GF-D8 (cell line): ENCODE measurements at regions not wholly inside any gene's neighbourhood (a gene's known extent, or its start where the extent isn't known, plus 50 kb on each side); places are given as distances from the start of the nearest gene placed in this dataset.
"Not testable (repeated sequence)": the region's sequence is repeated elsewhere in the genome, so short reads cannot be mapped to it uniquely, and the experiment has no call there.

Source experiments
- DNase-seq: peaks from one replicate; lab custom pipeline; 2025; lab: John Stamatoyannopoulos, UW

DNA sequence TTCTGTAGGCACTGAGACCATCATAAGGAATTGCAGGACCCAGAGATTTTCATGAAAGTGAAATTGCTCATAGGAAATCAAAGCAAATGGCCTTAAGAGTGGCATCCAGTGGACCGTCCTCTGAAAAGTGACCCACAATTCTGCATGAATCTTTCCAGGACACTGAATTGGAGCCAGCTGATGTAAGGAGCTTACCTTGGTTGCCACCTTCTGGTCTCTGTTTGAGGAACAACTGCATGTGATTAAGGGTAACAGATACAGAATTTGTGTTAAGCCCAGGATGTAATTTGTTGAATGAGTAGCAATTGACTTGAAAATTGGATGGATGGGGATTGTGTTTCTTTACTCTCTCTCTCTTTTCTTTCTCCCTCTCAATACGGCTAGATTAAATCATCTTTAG is 49.9 kb upstream of the GAS1 start:
- DNase-seq, result no peak

DNA sequence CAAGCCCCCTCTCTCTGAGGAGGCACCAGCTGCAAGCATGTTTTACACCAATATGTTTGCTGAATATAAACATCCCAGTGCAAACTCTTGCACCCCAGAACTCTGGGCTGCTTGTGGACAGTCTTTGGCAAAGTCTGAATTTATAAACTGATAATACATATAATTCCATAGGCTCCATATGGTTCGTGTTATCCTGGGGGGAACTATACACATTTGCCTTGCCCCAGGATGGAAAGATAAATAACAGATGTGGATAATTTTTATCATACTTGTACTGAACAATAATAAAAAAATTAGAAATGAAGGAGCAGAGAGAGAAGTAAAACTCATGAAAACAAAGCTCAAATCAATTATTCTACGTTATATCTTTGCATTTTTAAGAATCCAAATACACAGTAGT is 50.6 kb upstream of the GAS1 start:
- DNase-seq, result no peak

DNA sequence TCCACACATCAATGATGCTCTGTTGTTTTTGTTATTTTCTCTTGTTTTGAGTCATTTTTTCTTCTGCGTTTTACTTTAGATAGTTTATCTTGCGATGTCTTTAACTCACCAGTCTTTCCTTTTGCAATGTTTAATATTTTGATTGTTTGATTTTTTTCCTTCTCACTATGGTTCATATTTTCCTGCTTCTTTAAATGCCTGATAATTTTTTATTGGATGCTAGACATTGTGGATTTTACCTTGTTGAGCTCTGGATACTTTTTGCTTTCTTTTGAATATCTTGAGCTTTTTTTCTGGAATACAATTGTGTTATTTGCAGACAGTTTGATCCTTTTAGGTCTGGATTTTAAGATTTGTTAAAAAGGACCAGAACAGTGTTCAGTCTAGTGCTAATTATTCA is 55.2 kb upstream of the GAS1 start:
- DNase-seq, result no peak

DNA sequence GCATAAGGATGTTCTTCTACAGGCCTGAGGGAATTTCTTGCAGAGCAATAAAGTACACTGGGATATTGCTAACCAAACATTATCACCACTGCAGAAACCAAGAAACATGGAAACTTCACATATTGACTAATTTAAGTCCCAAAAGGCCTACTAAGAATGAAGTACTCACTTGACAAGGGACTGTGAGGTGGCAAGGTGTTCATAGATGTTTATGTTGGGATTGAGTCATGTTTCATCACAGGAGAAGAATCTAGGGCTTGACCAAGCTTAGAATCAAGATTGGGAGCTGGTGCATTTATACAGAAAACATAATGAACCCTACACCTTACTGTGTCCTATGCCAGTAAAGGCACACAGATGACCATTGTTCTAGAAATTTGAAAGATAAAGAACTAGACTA is 56.7 kb upstream of the GAS1 start:
- no peak for DNase-seq

DNA sequence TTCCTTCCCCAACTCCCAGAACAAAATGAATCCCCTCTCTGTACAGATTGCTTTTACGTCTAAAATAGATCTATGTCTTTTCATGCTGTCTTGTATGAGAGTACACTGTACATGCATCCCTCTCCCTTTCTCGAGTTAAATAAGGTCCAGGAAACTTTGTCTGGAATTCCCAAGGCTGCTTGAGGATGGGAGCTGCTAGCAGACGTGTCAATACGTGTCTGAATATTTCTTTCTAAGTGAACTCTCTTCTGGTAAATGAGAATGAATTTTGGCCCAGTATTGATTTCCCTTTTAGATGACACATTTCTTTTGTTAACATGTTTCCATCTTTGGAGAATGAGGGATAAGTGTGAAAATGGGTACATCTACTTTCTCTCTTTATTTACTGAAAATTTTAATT is 59.6 kb upstream of the GAS1 start:
- DNase-seq, result no peak

DNA sequence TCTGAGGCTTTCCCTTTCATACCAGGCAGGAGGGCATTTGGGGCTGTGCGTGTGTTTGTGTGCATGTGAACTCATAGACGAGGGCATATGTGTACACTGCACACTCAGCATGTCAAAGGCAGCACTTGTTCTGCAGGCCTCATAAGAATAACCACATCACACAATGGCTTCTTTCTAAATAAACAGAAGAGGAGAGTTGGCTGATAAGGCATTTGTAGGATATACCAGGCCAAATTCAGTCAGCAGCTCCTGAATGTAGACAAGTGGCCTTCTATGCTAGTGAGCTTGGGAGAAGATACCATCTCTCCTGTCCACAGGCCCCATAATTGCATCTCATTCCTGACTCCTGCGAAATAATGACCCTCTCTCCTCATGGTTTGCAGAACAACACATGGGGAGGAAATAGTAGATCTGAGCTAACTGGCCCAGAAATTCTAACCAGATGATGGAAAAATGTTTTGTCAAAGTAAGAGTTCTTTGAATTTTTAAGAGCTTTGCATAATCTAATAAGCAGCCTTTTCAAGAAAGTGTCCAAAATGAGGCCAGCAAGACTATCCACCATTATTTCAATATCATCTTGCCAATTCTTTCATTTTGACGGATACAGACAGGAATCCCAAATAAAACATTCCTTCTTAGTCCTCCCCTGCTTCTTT is 60.5 kb upstream of the GAS1 start:
- no peak for DNase-seq

DNA sequence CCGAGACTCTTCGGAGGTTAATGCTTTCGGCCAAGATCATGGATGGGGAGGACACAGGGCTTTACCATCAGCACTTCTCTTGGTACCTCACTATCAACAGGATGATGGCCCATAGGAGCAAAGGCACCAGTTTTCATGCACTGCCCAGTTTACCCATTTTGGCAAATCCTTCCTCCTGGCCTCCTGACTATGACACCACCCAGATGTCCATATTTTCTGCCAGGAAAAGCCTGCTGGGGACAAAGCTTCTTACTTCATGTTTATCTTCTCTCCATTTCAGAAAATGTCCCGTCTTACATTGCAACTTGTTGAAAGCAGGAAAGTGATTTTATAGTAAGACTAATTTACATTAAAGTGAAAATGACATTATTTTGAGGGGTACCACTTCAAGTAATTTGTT is 61.4 kb upstream of the GAS1 start:
- DNase-seq, result no peak

DNA sequence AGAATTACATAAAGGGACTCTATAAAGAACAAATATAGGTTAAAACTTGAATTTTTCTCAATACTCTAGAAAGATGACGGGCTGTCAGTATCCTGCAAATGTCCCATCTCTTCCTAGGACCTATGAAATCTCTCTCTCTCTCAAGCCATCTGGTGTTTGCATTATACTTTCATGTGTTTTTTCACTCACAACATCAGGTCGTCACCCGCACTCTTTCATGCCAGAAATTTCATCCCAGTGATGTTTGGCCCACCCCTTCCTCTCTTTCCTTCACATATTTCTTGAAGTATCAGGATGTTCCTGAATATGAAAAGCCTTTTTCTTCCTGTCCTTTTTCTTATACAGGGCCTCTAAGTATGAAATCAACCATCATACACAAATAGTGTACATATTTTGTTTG is 63.3 kb upstream of the GAS1 start:
- DNase-seq, result no peak

DNA sequence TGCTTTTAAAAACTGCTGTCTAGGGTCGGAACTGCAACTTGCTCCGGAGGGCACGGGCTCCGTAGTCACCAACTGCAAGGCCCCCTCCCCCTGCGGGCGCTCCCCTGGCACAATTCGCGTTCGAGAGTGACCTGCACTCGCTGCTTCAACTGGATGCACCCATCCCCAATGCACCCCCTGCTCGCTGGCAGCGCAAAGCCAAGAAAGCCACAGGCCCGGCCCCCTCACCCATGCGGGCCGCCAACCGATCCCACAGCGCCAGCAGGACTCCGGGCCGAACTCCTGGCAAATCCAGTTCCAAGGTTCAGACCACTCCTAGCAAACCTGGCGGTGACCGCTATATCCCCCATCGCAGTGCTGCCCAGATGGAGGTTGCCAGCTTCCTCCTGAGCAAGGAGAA is 64.2 kb upstream of the GAS1 start:
- DNase-seq, result no peak

DNA sequence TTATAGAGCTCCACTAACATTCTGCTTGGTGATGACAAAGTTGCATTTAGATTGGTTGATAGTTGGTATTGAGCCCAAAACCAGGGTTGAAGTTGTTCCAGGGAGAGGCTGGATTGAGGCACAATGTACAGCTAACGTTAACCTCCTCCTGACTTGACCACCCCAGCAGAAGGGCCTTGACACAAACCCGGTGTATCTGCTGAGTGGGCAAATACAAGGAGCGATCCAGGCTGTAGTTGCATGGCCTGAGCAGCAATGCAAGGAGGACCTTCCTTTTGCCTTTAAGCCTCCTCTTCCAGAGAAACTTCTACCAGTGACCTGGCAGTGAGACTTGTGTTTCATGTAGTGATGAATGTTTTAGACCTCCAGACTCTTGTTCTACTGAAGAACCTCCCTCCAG is 66.2 kb upstream of the GAS1 start:
- DNase-seq, result no peak

DNA sequence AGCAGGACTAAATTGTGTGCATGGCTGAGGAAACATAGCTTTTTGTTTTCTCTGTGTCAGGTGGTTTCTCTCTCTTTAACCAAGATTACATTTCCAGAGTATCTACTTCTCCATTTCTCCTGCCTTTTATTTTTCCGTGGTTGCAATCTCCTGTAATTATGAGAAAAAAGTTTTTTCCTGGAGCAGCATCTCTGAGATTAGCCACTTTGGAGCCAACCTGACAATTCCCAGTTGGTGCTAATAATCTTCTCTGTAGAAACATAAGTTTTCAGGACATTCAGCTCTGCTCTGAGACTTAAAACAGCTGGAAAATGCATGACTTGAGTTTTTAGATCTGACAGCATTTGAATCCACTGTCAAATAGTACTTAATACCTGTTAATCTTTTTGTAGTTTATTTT is 67.1 kb upstream of the GAS1 start:
- no peak for DNase-seq

DNA sequence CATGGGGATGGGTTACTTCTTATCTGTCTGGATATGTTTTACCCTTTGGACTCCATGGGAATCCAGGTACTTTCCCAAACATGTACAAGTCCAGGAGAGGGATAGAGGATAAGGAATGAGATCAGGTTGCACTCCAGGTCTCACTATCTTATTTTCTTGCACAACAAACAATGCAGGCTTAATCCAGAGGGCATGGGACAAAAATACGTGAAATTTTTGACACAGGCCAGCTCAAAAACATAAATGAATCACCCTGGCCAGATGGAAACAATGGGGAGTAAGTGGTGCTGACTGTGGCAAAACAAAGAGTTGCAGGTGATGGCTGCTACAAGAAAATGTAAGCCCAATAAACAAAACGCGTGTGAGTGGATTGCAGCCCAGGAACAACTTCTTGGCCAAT is 69.4 kb upstream of the GAS1 start:
- DNase-seq, result no peak

DNA sequence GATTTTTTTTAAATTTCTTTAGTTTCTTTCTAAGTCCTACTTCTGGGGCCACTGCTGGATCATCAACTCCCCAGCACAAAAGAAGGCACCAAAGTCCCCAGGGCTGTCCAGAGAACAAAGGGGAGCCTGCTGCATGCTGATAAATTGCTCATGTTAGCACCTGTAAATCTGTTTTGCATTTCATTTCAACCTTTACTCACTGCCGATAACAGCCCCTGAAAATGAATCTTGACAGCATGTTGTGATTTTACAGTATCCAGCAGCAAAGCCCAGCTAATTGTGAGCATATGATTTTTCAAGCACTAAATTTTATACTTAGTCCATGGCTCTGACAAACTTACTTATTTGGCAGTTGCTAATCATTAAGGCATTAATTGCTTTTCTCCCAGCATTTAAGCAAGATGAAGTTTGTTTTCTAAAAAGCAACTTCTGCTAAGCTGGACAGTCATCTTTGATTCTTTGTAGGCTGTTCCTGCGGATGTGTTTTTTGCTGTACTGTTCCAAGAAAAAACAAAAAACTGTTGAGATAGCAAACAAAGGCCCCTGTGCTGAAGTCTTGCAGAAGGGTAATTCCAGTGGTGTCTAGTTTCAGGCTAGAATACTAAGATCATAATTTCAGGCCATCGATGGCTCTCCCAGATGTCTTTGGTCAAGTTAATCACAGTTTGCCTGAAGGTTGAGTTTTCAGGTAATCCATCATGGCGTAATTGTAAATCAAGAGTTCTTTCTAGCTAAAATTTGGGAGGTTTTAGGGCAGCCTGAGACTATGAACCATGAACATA is 73.1 kb upstream of the GAS1 start:
- DNase-seq, result no peak

DNA sequence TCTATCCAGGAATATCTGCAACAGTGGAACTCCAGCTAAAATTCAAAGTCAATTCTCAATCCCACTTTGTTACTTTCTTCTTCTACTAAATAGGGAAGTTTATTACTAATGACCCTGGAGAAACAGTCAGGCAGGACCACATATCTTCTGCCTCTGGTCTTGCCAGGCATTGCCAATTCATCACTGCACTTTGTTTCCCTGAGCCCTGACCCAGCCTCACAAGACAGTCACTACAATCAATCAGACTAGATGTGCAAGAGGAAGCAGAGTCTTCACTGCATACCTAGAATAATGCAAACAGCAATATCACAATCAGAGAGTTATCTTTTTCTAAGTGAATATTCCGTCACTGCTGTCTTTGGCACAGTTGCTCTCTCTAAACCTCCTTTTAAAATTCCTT is 74.9 kb upstream of the GAS1 start:
- DNase-seq, result no peak

DNA sequence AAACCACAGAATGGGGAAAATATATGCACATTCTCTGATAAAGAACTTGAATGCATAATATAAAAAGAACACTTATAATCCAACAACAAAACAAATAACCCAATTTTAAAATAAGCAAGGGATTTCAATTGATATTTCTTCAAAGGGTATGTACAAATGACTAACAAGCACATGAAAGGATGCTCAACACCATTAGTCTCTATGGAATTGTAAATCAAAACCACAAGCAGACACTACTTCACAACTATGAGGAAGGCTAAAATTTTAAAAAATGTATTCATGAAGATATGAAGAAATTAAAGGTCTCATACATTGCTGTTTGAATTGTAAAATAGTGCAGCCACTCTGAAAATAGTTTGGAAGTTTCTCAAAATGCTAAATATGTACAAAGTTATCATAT is 78.9 kb upstream of the GAS1 start:
- DNase-seq, result no peak

DNA sequence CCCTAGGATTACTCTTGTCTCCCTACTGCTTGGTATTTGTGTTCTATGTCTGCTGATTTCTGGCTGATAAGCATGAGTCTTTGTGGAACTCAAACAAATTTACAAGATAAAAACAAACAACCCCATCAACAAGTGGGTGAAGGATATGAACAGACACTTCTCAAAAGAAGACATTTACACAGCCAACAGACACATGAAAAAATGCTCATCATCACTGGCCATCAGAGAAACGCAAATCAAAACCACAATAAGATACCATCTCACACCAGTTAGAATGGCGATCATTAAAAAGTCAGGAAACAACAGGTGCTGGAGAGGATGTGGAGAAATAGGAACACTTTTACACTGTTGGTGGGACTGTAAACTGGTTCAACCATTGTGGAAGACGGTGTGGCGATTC is 81.5 kb upstream of the GAS1 start:
- not testable (repeated sequence) for DNase-seq

DNA sequence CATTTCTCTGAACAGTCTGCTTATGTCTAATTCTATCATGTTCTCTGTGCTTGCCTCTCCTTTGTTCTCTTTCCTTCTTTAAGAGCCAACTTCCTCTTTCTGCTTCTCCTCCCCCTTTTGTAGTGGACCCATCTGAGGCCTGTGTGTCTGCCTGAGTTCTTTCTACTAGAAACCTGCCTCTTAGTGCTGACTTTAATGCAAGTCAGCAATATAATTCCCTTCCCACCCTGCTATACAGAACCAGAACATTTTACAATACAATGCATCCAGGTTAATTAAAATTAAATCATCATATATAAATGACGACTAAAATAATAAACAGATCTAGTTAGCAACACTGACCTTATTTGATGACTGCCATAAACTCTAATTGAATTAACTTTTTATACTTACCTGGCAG is 82.6 kb upstream of the GAS1 start:
- no peak for DNase-seq

DNA sequence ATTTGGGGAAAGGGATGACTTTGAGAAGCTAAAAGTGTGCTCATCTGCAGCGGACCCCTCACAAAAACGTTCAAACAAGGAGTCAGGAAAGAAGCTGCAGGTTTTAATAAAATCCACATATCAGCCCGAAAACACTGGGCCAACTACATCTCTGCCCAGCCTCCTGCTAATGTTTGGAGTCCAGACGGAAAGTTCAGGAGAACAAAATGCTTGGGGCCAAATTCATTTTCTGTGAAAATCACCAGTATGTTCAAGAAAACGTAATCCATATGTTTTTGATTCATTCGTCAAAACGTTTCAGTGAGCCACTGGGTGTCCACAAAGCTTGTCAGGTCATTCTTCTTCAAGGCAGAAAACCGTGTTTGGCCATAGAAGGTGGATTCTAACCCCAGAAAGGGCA is 87.5 kb upstream of the GAS1 start:
- DNase-seq, result no peak

DNA sequence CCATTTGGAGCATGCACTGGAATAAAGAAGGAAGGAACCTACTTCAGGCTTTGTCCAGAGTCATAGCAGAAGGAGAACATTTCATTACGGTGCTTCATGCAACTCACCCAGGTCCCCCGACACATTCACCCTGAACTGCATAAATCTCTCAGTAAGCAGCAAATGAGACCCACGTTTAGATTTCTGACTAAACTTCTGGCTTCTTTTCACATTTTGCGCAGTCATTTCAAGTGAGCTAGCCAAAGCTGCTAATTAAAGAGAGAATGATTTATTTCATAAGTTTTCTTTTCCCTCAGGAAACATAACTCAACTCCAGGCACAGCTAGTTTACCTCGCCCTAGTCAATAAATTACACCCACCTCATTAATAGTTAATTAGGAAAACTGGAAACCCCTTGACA is 88.6 kb upstream of the GAS1 start:
- no peak for DNase-seq

DNA sequence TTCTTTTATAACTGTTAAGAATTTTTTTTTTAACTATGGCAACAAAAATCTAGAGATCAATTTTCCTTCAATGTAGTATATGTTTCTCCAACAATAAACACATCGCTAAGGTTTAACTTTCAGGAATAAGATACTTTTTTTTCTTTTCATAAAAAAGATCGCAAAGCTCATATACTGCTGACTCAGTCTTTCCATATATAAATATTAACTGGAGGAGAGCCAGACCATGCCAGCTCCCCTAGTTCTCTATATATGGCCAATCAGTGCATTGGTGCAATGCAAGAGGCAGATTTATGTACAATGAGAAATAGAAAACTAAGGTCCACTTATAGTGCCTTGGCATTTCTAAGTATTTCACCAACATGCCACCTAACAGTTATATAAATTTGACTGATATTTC is 89.2 kb upstream of the GAS1 start:
- no peak for DNase-seq

DNA sequence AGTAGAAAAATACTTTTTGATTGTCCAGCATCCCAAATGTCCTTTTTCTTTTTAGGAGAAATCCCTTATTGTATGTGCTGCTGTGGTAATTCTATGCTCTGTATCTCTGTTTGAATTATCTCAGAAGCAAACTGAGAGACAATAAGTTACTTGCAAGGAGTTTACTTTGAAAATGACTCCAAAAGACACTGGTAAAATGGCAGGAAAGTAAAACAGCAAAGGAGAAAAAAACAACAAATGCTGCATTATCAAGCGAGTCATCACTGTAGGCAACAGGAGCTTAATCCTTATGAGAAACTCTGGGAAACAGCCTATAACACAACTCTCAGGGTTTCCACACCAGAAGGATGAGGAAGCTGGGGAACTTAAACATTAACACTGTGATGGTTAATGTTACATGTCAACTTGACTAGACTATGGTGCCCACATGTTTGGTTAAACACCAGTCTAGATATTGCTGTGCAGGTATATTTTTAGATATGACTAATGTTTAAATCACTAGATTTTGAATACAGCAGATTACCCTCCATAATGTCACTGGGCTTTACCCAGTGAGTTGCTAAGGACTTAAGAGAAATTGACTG is 92.6 kb upstream of the GAS1 start:
- DNase-seq, result no peak

DNA sequence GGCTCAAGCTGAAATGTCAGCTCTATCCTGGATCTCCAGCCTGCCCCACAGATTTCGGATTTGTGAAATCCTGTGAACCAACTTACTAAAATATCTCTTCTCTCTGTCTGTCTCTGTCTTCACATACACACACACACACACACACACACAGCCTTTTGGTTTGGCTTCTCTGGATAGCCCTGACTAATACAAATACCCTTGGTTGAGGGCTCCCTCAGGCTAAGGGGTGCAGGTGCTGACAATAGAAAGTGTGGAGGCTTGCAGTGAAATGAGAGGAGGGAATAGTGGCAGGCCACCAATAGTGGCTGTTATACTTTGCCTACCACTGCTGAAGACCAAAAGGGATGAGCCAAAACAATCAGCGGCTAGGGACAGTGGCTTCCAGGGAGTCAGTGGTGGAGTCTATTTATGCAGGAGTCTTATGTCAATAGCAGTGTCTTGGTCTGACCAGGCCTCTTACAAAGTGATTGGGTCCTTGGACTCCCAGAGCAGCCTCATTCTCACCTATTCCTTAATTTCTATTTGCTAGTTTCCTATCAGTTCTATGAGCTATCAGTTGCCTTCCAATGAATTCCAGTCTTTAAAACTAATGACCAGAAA is 93.2 kb upstream of the GAS1 start:
- no peak for DNase-seq

DNA sequence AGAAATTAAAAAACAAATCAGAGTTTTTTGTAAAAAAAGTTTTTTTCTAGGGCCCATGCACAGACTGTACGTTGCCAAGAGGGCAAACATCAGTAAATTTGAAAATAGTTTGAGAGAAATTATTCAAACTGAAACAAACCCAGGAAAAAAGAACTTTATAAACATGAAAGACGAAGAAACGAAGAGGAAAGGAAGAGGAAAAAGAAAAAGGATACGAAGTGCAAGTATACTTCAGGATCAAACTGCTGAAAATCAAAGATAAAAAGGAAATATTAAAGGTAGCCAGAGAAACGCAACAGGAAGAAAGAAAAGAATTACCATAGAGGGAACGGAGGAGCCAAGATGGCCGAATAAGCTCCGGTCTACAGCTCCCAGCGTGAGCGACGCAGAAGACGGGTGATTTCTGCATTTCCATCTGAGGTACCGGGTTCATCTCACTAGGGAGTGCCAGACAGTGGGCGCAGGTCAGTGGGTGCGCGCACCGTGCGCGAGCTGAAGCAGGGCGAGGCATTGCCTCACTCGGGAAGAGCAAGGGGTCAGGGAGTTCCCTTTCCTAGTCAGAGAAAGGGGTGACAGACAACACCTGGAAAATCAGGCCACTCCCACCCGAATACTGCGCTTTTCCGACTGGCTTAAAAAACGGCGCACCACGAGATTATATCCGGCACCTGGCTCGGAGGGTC is 94.4 kb upstream of the GAS1 start:
- not testable (repeated sequence) for DNase-seq
